Neural progenitor cell (in vitro differentiated cells): ENCODE measurements at regions not wholly inside any gene's neighbourhood (a gene's known extent, or its start where the extent isn't known, plus 50 kb on each side); places are given as distances from the start of the nearest gene placed in this dataset.
A peak's percentile ranks its signal among the peaks of the same experiment; 100 is the strongest.

Experiments
- DNase-seq: peaks from one replicate; pipeline ENCODE4 v3.0.0-alpha.2; 2016; ENCODE audit warnings: low spot score
- H2AFZ ChIP-seq: fragments of 200-600 bp; sonication (generic); replicated peaks from 2 replicates; pipeline ENCODE4 v1.6.1; 2016; ENCODE audit warnings: antibody characterized with exemption
- H3F3A ChIP-seq: fragments of 200-600 bp; sonication (generic); 2 replicates; pipeline ENCODE4 v1.6.1; 2016; ENCODE audit warnings: antibody characterized with exemption, low read depth
- H3K27ac ChIP-seq: fragments of 200-600 bp; sonication (generic); 2 replicates; pipeline ENCODE4 v1.5.1; 2016; ENCODE audit warnings: mild to moderate bottlenecking
- H3K27me3 ChIP-seq: fragments of 200-600 bp; sonication (generic); 2 replicates; pipeline ENCODE4 v1.6.1; 2016; ENCODE audit warnings: mild to moderate bottlenecking, moderate library complexity
- H3K36me3 ChIP-seq: fragments of 200-600 bp; sonication (generic); 2 replicates; pipeline ENCODE4 v1.5.1; 2016
- H3K4me1 ChIP-seq: fragments of 200-600 bp; sonication (generic); 2 replicates; pipeline ENCODE4 v1.6.1; 2016; ENCODE audit warnings: mixed run types
- H3K4me2 ChIP-seq: fragments of 200-600 bp; sonication (generic); 2 replicates; pipeline ENCODE4 v1.6.1; 2016
- H3K4me3 ChIP-seq: fragments of 200-600 bp; sonication (generic); 2 replicates; pipeline ENCODE4 v1.5.1; 2016
- H3K79me2 ChIP-seq: fragments of 200-600 bp; sonication (generic); 2 replicates; pipeline ENCODE4 v1.6.1; 2016; ENCODE audit warnings: low read depth
- H3K9ac ChIP-seq: fragments of 200-600 bp; sonication (generic); 2 replicates; pipeline ENCODE4 v1.6.1; 2016
- H3K9me3 ChIP-seq: fragments of 200-600 bp; sonication (generic); 2 replicates; pipeline ENCODE4 v1.5.1; 2016; ENCODE audit warnings: low read depth
- H4K20me1 ChIP-seq: fragments of 200-600 bp; sonication (generic); 2 replicates; pipeline ENCODE4 v1.6.1; 2016; ENCODE audit warnings: low read depth
- H3K27ac Mint-ChIP-seq: 3 replicates; pipeline ENCODE4 v1.8.0; 2021; ENCODE audit warnings: mixed read lengths
- H3K27me3 Mint-ChIP-seq: 2 replicates; pipeline ENCODE4 v1.8.0; 2022; ENCODE audit warnings: low read depth, mild to moderate bottlenecking, inconsistent platforms, moderate library complexity, mixed read lengths; ENCODE audit not compliant: insufficient read depth
- H3K36me3 Mint-ChIP-seq: 3 replicates; pipeline ENCODE4 v1.8.0; 2021; ENCODE audit warnings: mixed read lengths
- H3K4me1 Mint-ChIP-seq: 3 replicates; pipeline ENCODE4 v1.8.0; 2021; ENCODE audit warnings: mixed read lengths
- H3K4me3 Mint-ChIP-seq: 3 replicates; pipeline ENCODE4 v1.8.0; 2021; ENCODE audit warnings: mild to moderate bottlenecking, moderate library complexity, mixed read lengths
- H3K9me3 Mint-ChIP-seq: 3 replicates; pipeline ENCODE4 v1.8.0; 2020; ENCODE audit warnings: mixed read lengths
- CTCF ChIP-seq: fragments of 200-600 bp; sonication (generic); IDR thresholded peaks from 2 replicates; pipeline ENCODE4 v1.5.1; 2017; ENCODE audit warnings: antibody characterized with exemption, mild to moderate bottlenecking
- EZH2 ChIP-seq: fragments of 200-600 bp; sonication (generic); IDR thresholded peaks from 2 replicates; pipeline ENCODE4 v1.6.1; 2017; ENCODE audit warnings: antibody characterized with exemption, mild to moderate bottlenecking, moderate library complexity
- EZH2phosphoT487 ChIP-seq: fragments of 200-600 bp; sonication (generic); IDR thresholded peaks from 2 replicates; pipeline ENCODE4 v1.6.1; 2017; ENCODE audit warnings: antibody characterized with exemption

- no peaks in the 10 kb centered on the region for H4K20me1 ChIP-seq
- Mint-ChIP-seq H3K36me3 (no peaks in the 10 kb centered on the region), H3K4me3 (no peak overlapping the region), H3K9me3 (peaks cover 3% of the 10 kb centered on the region), H3K4me1 (peaks cover 13% of the 10 kb centered on the region), H3K27me3 (peaks cover 11% of the 10 kb centered on the region), H3K27ac (no peak overlapping the region)
- no peak overlapping the region for H3K27ac ChIP-seq
- no peak overlapping the region for H3K4me3 ChIP-seq
- no peak overlapping the region for H3K9ac ChIP-seq
- no peaks in the 10 kb centered on the region for H3K27me3 ChIP-seq
- H3K4me1 ChIP-seq = peaks cover 19% of the 10 kb centered on the region
- H3K36me3 ChIP-seq = no peaks in the 10 kb centered on the region
- no peak for TF ChIP-seq EZH2
- no peak for TF ChIP-seq EZH2phosphoT487
- TF ChIP-seq CTCF = no peak
- peaks cover 11% of the 10 kb centered on the region for H3F3A ChIP-seq
- DNase-seq = no peak
- H3K9me3 ChIP-seq = no peaks in the 10 kb centered on the region
- no peaks in the 10 kb centered on the region for H3K79me2 ChIP-seq
- no peak overlapping the region for H2AFZ ChIP-seq
- no peak overlapping the region for H3K4me2 ChIP-seq
These were observed 1176.0 kb upstream of the AUTS2 start for GRCh38 chr7:68422281-68422680.

- Histone ChIP-seq H3K9ac (no peak overlapping the region), H3K4me3 (no peak overlapping the region), H4K20me1 (no peaks in the 10 kb centered on the region), H3K27ac (no peak overlapping the region), H3K4me2 (peak overlapping the region; percentile 42), H3K27me3 (no peaks in the 10 kb centered on the region), H3K9me3 (no peaks in the 10 kb centered on the region), H3K79me2 (no peaks in the 10 kb centered on the region), H2AFZ (no peak overlapping the region), H3K4me1 (peaks cover 19% of the 10 kb centered on the region), H3K36me3 (no peaks in the 10 kb centered on the region), H3F3A (peaks cover 11% of the 10 kb centered on the region)
- Mint-ChIP-seq H3K27ac (no peak overlapping the region), H3K9me3 (peaks cover 1% of the 10 kb centered on the region), H3K4me1 (peaks cover 19% of the 10 kb centered on the region), H3K4me3 (no peak overlapping the region), H3K36me3 (no peaks in the 10 kb centered on the region), H3K27me3 (peaks cover 8% of the 10 kb centered on the region)
- DNase-seq = no peak
- TF ChIP-seq CTCF (no peak), EZH2phosphoT487 (no peak), EZH2 (no peak)
These were observed 1174.9 kb upstream of the AUTS2 start for GRCh38 chr7:68423356-68423755.

GRCh38 chr7:68424658-68425297 lies 1173.5 kb upstream of the AUTS2 start:
- H3K27ac ChIP-seq = no peak overlapping the region
- peaks cover 8% of the 10 kb centered on the region for H3K27me3 Mint-ChIP-seq
- no peaks in the 10 kb centered on the region for H3K27me3 ChIP-seq
- peaks cover 28% of the 10 kb centered on the region for H3K4me1 Mint-ChIP-seq
- H3K36me3 Mint-ChIP-seq = no peaks in the 10 kb centered on the region
- no peaks in the 10 kb centered on the region for H3K36me3 ChIP-seq
- DNase-seq = no peak
- TF ChIP-seq EZH2phosphoT487 (no peak), CTCF (no peak), EZH2 (no peak)
- no peak overlapping the region for H3K27ac Mint-ChIP-seq
- no peaks in the 10 kb centered on the region for H3K9me3 ChIP-seq
- H4K20me1 ChIP-seq = no peaks in the 10 kb centered on the region
- no peak overlapping the region for H3K4me3 Mint-ChIP-seq
- H3F3A ChIP-seq = peaks cover 16% of the 10 kb centered on the region
- no peaks in the 10 kb centered on the region for H3K79me2 ChIP-seq
- H3K4me1 ChIP-seq = peaks cover 27% of the 10 kb centered on the region
- no peak overlapping the region for H2AFZ ChIP-seq
- H3K9me3 Mint-ChIP-seq = no peaks in the 10 kb centered on the region
- H3K9ac ChIP-seq = no peak overlapping the region
- no peak overlapping the region for H3K4me3 ChIP-seq
- H3K4me2 ChIP-seq = peak overlapping the region; percentile 42
